ENCODE measurements at regions not wholly inside any gene's neighbourhood (a gene's known extent, or its start where the extent isn't known, plus 50 kb on each side); places are given as distances from the start of the nearest gene placed in this dataset.

DNA sequence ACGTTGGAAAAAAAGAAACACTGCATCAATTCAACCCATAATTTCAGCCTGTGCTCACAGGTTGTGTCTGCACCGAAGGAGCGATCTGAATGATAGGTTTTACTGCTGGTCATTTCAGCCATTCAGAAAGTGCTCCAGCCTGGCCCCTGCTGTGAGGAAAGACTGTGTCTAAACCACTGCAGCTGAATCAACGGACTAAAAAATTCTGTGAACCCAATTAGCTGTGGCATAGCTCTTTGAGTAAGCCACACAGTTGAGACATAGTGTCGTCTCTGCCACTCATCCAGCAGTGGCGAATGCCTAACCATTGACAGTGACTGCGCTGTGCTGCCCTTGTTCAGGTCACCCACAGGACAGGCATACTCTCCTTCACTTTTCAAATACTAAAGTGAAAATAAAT, 179.8 kb downstream of the COG6 start:
- TF ChIP-seq, protein P1, sequence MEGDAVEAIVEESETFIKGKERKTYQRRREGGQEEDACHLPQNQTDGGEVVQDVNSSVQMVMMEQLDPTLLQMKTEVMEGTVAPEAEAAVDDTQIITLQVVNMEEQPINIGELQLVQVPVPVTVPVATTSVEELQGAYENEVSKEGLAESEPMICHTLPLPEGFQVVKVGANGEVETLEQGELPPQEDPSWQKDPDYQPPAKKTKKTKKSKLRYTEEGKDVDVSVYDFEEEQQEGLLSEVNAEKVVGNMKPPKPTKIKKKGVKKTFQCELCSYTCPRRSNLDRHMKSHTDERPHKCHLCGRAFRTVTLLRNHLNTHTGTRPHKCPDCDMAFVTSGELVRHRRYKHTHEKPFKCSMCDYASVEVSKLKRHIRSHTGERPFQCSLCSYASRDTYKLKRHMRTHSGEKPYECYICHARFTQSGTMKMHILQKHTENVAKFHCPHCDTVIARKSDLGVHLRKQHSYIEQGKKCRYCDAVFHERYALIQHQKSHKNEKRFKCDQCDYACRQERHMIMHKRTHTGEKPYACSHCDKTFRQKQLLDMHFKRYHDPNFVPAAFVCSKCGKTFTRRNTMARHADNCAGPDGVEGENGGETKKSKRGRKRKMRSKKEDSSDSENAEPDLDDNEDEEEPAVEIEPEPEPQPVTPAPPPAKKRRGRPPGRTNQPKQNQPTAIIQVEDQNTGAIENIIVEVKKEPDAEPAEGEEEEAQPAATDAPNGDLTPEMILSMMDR (conservative IDR thresholded peaks at IDR 0.05; ENCODE audit: low read length): no peak
- no peak for TF ChIP-seq EZH2phosphoT487 (IDR thresholded peaks at IDR 0.05; ENCODE audit: borderline replicate concordance, low read depth, low read length)
